HG02981 (cell line): ENCODE measurements at regions not wholly inside any gene's neighbourhood (a gene's known extent, or its start where the extent isn't known, plus 50 kb on each side); places are given as distances from the start of the nearest gene placed in this dataset.

ENCODE experiments used
- ATAC-seq: cut with Tn5 transposase; IDR thresholded peaks from one replicate; pipeline ENCODE4 v1.9.1; 2021; ENCODE audit warnings: mild to moderate bottlenecking, moderate library complexity; ENCODE audit not compliant: unreplicated experiment

GRCh38 chr10:35728341-35728740 lies 86.2 kb upstream of the FZD8 start:
- ATAC-seq: no peak

GRCh38 chr10:35726846-35727245 lies 84.8 kb upstream of the FZD8 start:
- ATAC-seq: no peak

- no peak for ATAC-seq
These were observed 81.9 kb upstream of the FZD8 start for GRCh38 chr10:35723992-35724391.

GRCh38 chr10:35723059-35723458 lies 81.0 kb upstream of the FZD8 start:
- ATAC-seq: no peak

- no peak for ATAC-seq
These were observed 80.5 kb upstream of the FZD8 start for GRCh38 chr10:35722636-35723035.

- ATAC-seq: no peak
These were observed 80.1 kb upstream of the FZD8 start for GRCh38 chr10:35722226-35722625.

GRCh38 chr10:35720366-35720765 lies 78.3 kb upstream of the FZD8 start:
- ATAC-seq: no peak

- no peak for ATAC-seq
These were observed 74.7 kb upstream of the FZD8 start for GRCh38 chr10:35716776-35717175.

GRCh38 chr10:35712486-35712885 lies 70.4 kb upstream of the FZD8 start:
- ATAC-seq: no peak

- no peak for ATAC-seq
These were observed 69.7 kb upstream of the FZD8 start for GRCh38 chr10:35711615-35712411.

GRCh38 chr10:35707642-35708425 lies 65.7 kb upstream of the FZD8 start:
- no peak for ATAC-seq

- no peak for ATAC-seq
These were observed 64.9 kb upstream of the FZD8 start for GRCh38 chr10:35706959-35707358.

GRCh38 chr10:35705671-35706070 lies 63.6 kb upstream of the FZD8 start:
- ATAC-seq: no peak

GRCh38 chr10:35705051-35705450 lies 63.0 kb upstream of the FZD8 start:
- no peak for ATAC-seq

- no peak for ATAC-seq
These were observed 62.3 kb upstream of the FZD8 start for GRCh38 chr10:35704401-35704800.

GRCh38 chr10:35700487-35700882 lies 58.4 kb upstream of the FZD8 start:
- no peak for ATAC-seq

GRCh38 chr10:35699848-35700486 lies 57.9 kb upstream of the FZD8 start:
- ATAC-seq: no peak

- ATAC-seq: no peak
These were observed 54.5 kb upstream of the FZD8 start for GRCh38 chr10:35696392-35697287.

- no peak for ATAC-seq
These were observed 51.7 kb upstream of the FZD8 start for GRCh38 chr10:35693800-35694199.
